Stimulated activated CD8-positive, alpha-beta memory T cell treated with anti-CD3 and anti-CD28 coated beads, Interleukin-15, amount 100 ng/mL, for 4 hours (primary cell): ENCODE measurements at regions not wholly inside any gene's neighbourhood (a gene's known extent, or its start where the extent isn't known, plus 50 kb on each side); places are given as distances from the start of the nearest gene placed in this dataset.

Source experiments
- DNase-seq, 2 donors: peaks; one replicate each; pipeline ENCODE4 v3.0.0-alpha.2; 2020; ENCODE audit warnings: low read depth in 2 of 2

- DNase-seq: no peak
Measured at GRCh38 chr10:8876171-8876570, 821.7 kb downstream of the GATA3 start.

- DNase-seq: no peak
Measured at GRCh38 chr10:8889538-8889937, 835.0 kb downstream of the GATA3 start.

GRCh38 chr10:8893102-8893501 is 838.6 kb downstream of the GATA3 start:
- no peak for DNase-seq

GRCh38 chr10:8894148-8894547 is 839.7 kb downstream of the GATA3 start:
- no peak for DNase-seq

GRCh38 chr10:8897769-8898168 is 843.3 kb downstream of the GATA3 start:
- no peak for DNase-seq

GRCh38 chr10:8898745-8899330 is 844.4 kb downstream of the GATA3 start:
- no peak for DNase-seq

GRCh38 chr10:8902926-8903325 is 848.4 kb downstream of the GATA3 start:
- DNase-seq: no peak

GRCh38 chr10:8908013-8908412 is 853.5 kb downstream of the GATA3 start:
- no peak for DNase-seq

GRCh38 chr10:8910314-8910713 is 855.8 kb downstream of the GATA3 start:
- DNase-seq: no peak

- no peak for DNase-seq
Measured at GRCh38 chr10:8911032-8911431, 856.5 kb downstream of the GATA3 start.

GRCh38 chr10:8912108-8912507 is 857.6 kb downstream of the GATA3 start:
- no peak for DNase-seq

GRCh38 chr10:8913720-8914119 is 859.2 kb downstream of the GATA3 start:
- no peak for DNase-seq

- no peak for DNase-seq
Measured at GRCh38 chr10:8919280-8919679, 864.8 kb downstream of the GATA3 start.

- no peak for DNase-seq
Measured at GRCh38 chr10:8921568-8921967, 867.1 kb downstream of the GATA3 start.

- no peak for DNase-seq
Measured at GRCh38 chr10:8923096-8923495, 868.6 kb downstream of the GATA3 start.

GRCh38 chr10:8927705-8928104 is 873.2 kb downstream of the GATA3 start:
- DNase-seq: no peak

- DNase-seq: no peak
Measured at GRCh38 chr10:8946451-8946850, 892.0 kb downstream of the GATA3 start.

GRCh38 chr10:8950978-8951377 is 896.5 kb downstream of the GATA3 start:
- no peak for DNase-seq

- DNase-seq: no peak
Measured at GRCh38 chr10:8951440-8952089, 897.1 kb downstream of the GATA3 start.

GRCh38 chr10:8956400-8956799 is 901.9 kb downstream of the GATA3 start:
- no peak for DNase-seq

- DNase-seq: no peak
Measured at GRCh38 chr10:8962249-8962648, 907.8 kb downstream of the GATA3 start.

- DNase-seq: no peak
Measured at GRCh38 chr10:8967061-8967460, 912.6 kb downstream of the GATA3 start.

- DNase-seq: no peak
Measured at GRCh38 chr10:8969853-8970252, 915.4 kb downstream of the GATA3 start.

- DNase-seq: no peak
Measured at GRCh38 chr10:8975535-8975934, 921.0 kb downstream of the GATA3 start.
